H9 (cell line): ENCODE measurements at regions not wholly inside any gene's neighbourhood (a gene's known extent, or its start where the extent isn't known, plus 50 kb on each side); places are given as distances from the start of the nearest gene placed in this dataset.

ENCODE experiments used
- DNase-seq: peaks from one replicate; pipeline ENCODE4 v3.0.0-alpha.2; 2017
- H2AFZ ChIP-seq: one replicate; pipeline ENCODE4 v1.6.1; 2013; ENCODE audit warnings: mild to moderate bottlenecking, low read length, control low read depth, moderate library complexity
- H2AK5ac ChIP-seq: 2 replicates; pipeline ENCODE4 v1.6.1; 2013; ENCODE audit warnings: low read length, control low read depth, mixed read lengths; ENCODE audit not compliant: insufficient read length
- H2BK120ac ChIP-seq: one replicate; pipeline ENCODE4 v1.6.1; 2013; ENCODE audit warnings: low read depth, mild to moderate bottlenecking, low read length, control low read depth, inconsistent platforms; ENCODE audit not compliant: poor library complexity, severe bottlenecking
- H2BK12ac ChIP-seq: 2 replicates; pipeline ENCODE4 v1.6.1; 2013; ENCODE audit warnings: low read length, control low read depth, mixed read lengths, low read depth; ENCODE audit not compliant: insufficient read length
- H2BK15ac ChIP-seq: 2 replicates; pipeline ENCODE4 v1.6.1; 2013; ENCODE audit warnings: low read depth, low read length, control low read depth
- H2BK20ac ChIP-seq: one replicate; pipeline ENCODE4 v1.6.1; 2013; ENCODE audit warnings: low read depth, mild to moderate bottlenecking, low read length, control low read depth, inconsistent platforms; ENCODE audit not compliant: poor library complexity, severe bottlenecking
- H2BK5ac ChIP-seq: 2 replicates; pipeline ENCODE4 v1.6.1; 2013; ENCODE audit warnings: low read length, control low read depth, mixed read lengths; ENCODE audit not compliant: insufficient read length
- H3K14ac ChIP-seq: 2 replicates; pipeline ENCODE4 v1.6.1; 2013; ENCODE audit warnings: low read length, control low read depth; ENCODE audit not compliant: insufficient read depth
- H3K18ac ChIP-seq: 2 replicates; pipeline ENCODE4 v1.6.1; 2013; ENCODE audit warnings: low read depth, mild to moderate bottlenecking, mixed read lengths, low read length, control low read depth; ENCODE audit not compliant: insufficient read length
- H3K23ac ChIP-seq: 2 replicates; pipeline ENCODE4 v1.6.1; 2013; ENCODE audit warnings: low read length, control low read depth, mixed read lengths, low read depth; ENCODE audit not compliant: insufficient read length
- H3K23me2 ChIP-seq: 2 replicates; pipeline ENCODE4 v1.6.1; 2013; ENCODE audit warnings: low read depth, mild to moderate bottlenecking, mixed read lengths, low read length, control low read depth; ENCODE audit not compliant: insufficient read length, poor library complexity, severe bottlenecking
- H3K27ac ChIP-seq: 2 replicates; pipeline ENCODE4 v1.5.1; 2013; ENCODE audit warnings: low read length, control low read depth, mixed read lengths, low read depth; ENCODE audit not compliant: insufficient read length
- H3K27me3 ChIP-seq: 2 replicates; pipeline ENCODE4 v1.6.1; 2013; ENCODE audit warnings: low read length, control low read depth, inconsistent platforms; ENCODE audit not compliant: insufficient read depth
- H3K4ac ChIP-seq: 2 replicates; pipeline ENCODE4 v1.6.1; 2013; ENCODE audit warnings: low read depth, mild to moderate bottlenecking, control low read depth, inconsistent platforms, low read length, moderate library complexity
- H3K4me1 ChIP-seq: 2 replicates; pipeline ENCODE4 v1.6.1; 2013; ENCODE audit warnings: low read length, control low read depth, inconsistent platforms; ENCODE audit not compliant: insufficient read depth
- H3K4me2 ChIP-seq: 2 replicates; pipeline ENCODE4 v1.6.1; 2013; ENCODE audit warnings: low read length, control low read depth, mixed read lengths; ENCODE audit not compliant: insufficient read length, insufficient read depth
- H3K56ac ChIP-seq: 2 replicates; pipeline ENCODE4 v1.6.1; 2013; ENCODE audit warnings: low read depth, mild to moderate bottlenecking, mixed read lengths, low read length, control low read depth; ENCODE audit not compliant: insufficient read length
- H3K79me1 ChIP-seq: 2 replicates; pipeline ENCODE4 v1.6.1; 2013; ENCODE audit warnings: low read depth, mild to moderate bottlenecking, moderate library complexity, low read length, control low read depth, inconsistent platforms; ENCODE audit not compliant: insufficient read depth, poor library complexity, severe bottlenecking
- H3K79me2 ChIP-seq: 2 replicates; pipeline ENCODE4 v1.6.1; 2013; ENCODE audit warnings: low read length, control low read depth, inconsistent platforms; ENCODE audit not compliant: insufficient read depth
- H3K9ac ChIP-seq: 2 replicates; pipeline ENCODE4 v1.6.1; 2013; ENCODE audit warnings: low read length, control low read depth, mixed read lengths; ENCODE audit not compliant: insufficient read length; ENCODE audit errors: extremely low read depth
- H3K9me3 ChIP-seq: one replicate; pipeline ENCODE4 v1.6.1; 2013; ENCODE audit warnings: low read depth, low read length, inconsistent platforms; ENCODE audit not compliant: control insufficient read depth
- H3T11ph ChIP-seq: one replicate; pipeline ENCODE4 v1.6.1; 2013; ENCODE audit warnings: mild to moderate bottlenecking, low read length, control low read depth, inconsistent platforms
- H4K20me1 ChIP-seq: one replicate; pipeline ENCODE4 v1.6.1; 2013; ENCODE audit not compliant: control insufficient read depth, insufficient read length, insufficient read depth
- H4K5ac ChIP-seq: 2 replicates; pipeline ENCODE4 v1.6.1; 2013; ENCODE audit warnings: low read depth, mild to moderate bottlenecking, mixed read lengths, low read length, control low read depth; ENCODE audit not compliant: insufficient read length
- H4K8ac ChIP-seq: replicated peaks from 2 replicates; pipeline ENCODE4 v1.6.1; 2013; ENCODE audit warnings: low read length, control low read depth, mixed read lengths, low read depth; ENCODE audit not compliant: insufficient read length
- H4K91ac ChIP-seq: 2 replicates; pipeline ENCODE4 v1.6.1; 2013; ENCODE audit warnings: low read depth, mild to moderate bottlenecking, moderate library complexity, mixed read lengths, low read length, control low read depth; ENCODE audit not compliant: insufficient read length
- H3K27ac Mint-ChIP-seq, 3 experiments: 2 replicates in 2 of 3; 3 replicates in 1 of 3; pipeline ENCODE4 v1.8.0; 2020 to 2021; ENCODE audit warnings: mixed read lengths in 3 of 3, mild to moderate bottlenecking in 1 of 3, moderate library complexity in 1 of 3
- H3K27me3 Mint-ChIP-seq: 2 replicates; pipeline ENCODE4 v1.8.0; 2021; ENCODE audit warnings: low read depth, mild to moderate bottlenecking, moderate library complexity, mixed read lengths
- H3K36me3 Mint-ChIP-seq, 3 experiments: 2 replicates in 2 of 3; 3 replicates in 1 of 3; pipeline ENCODE4 v1.8.0; 2020 to 2021; ENCODE audit warnings: low read depth in 3 of 3, mixed read lengths in 3 of 3; ENCODE audit not compliant: insufficient read depth in 1 of 3
- H3K4me1 Mint-ChIP-seq, 2 experiments: 2 replicates each; pipeline ENCODE4 v1.8.0; 2020; ENCODE audit warnings: mixed read lengths in 2 of 2
- H3K4me3 Mint-ChIP-seq, 2 experiments: 2 replicates in 1 of 2; 3 replicates in 1 of 2; pipeline ENCODE4 v1.8.0; 2020 to 2021; ENCODE audit warnings: mild to moderate bottlenecking in 2 of 2, mixed read lengths in 2 of 2, moderate library complexity in 1 of 2
- H3K9me3 Mint-ChIP-seq, 2 experiments: 2 replicates in 1 of 2; 3 replicates in 1 of 2; pipeline ENCODE4 v1.8.0; 2020; ENCODE audit warnings: mild to moderate bottlenecking in 2 of 2, mixed read lengths in 2 of 2, moderate library complexity in 1 of 2
- WGBS: extraction: QIAGEN DNeasy Blood & Tissue Kit; methylation state at CpG from one replicate; pipeline ENCODE4 v1.1.7; 2013; ENCODE audit warnings: missing lambda C conversion rate, low lambda C conversion rate, mixed read lengths; ENCODE audit not compliant: insufficient read length; ENCODE audit errors: extremely low coverage; 5-methylcytosine and 5-hydroxymethylcytosine counted together
- TF ChIP-seq, protein P1 (sequence below): fragments of 200-600 bp; sonication (generic); conservative IDR thresholded peaks from 3 replicates; pipeline ENCODE4 v1.8.0; 2021; ENCODE audit warnings: antibody characterized with exemption, mild to moderate bottlenecking

DNA sequence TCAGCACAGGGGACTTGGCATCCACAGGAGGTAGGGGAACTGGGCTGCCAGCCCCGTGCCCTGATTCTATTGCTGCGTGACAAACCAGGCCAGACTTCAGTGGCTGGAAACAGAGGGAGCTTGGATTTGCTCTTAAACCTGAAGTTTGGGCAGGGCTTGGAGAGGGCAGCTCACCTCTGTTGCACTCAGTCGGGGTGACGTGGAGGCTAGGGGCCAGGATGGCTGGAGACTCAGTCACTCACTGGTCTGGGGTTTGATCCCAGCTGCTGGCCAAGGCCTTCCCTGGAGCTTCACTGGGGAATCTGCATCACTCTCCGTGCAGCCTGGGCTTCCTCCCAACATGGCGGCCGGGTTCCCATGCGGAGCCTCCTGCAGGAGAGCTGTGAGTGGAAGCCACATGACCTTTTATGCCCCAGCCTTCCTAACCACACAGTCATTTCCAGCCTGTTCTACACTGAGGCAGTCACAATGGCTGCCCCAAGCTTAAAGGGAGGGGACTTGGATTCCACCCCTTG lies 175.2 kb upstream of the HDAC4 start:
- no peaks in the 10 kb centered on the region for H3K4me1 ChIP-seq
- H4K5ac ChIP-seq: no peak overlapping the region
- H3K36me3 Mint-ChIP-seq: no peaks in the 10 kb centered on the region
- no peaks in the 10 kb centered on the region; a peak in 2 of 5 replicates for H3K9me3 Mint-ChIP-seq
- H2BK20ac ChIP-seq: no peak overlapping the region
- no peaks in the 10 kb centered on the region for H3K23me2 ChIP-seq
- H2AK5ac ChIP-seq: no peak overlapping the region
- H3K79me1 ChIP-seq: no peaks in the 10 kb centered on the region
- no peak overlapping the region for H3K4me3 Mint-ChIP-seq
- H3K27ac Mint-ChIP-seq: no peak overlapping the region; a peak in 1 of 7 replicates
- no peak overlapping the region for H3K4ac ChIP-seq
- TF ChIP-seq, protein P1, sequence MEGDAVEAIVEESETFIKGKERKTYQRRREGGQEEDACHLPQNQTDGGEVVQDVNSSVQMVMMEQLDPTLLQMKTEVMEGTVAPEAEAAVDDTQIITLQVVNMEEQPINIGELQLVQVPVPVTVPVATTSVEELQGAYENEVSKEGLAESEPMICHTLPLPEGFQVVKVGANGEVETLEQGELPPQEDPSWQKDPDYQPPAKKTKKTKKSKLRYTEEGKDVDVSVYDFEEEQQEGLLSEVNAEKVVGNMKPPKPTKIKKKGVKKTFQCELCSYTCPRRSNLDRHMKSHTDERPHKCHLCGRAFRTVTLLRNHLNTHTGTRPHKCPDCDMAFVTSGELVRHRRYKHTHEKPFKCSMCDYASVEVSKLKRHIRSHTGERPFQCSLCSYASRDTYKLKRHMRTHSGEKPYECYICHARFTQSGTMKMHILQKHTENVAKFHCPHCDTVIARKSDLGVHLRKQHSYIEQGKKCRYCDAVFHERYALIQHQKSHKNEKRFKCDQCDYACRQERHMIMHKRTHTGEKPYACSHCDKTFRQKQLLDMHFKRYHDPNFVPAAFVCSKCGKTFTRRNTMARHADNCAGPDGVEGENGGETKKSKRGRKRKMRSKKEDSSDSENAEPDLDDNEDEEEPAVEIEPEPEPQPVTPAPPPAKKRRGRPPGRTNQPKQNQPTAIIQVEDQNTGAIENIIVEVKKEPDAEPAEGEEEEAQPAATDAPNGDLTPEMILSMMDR: no peak
- H3K18ac ChIP-seq: no peak overlapping the region
- H2BK120ac ChIP-seq: no peak overlapping the region
- no peak overlapping the region for H2BK15ac ChIP-seq
- no peak for DNase-seq
- H3T11ph ChIP-seq: no peak overlapping the region
- H2AFZ ChIP-seq: no peak overlapping the region
- H3K56ac ChIP-seq: no peak overlapping the region
- no peaks in the 10 kb centered on the region for H3K4me1 Mint-ChIP-seq
- H3K27me3 Mint-ChIP-seq: no peaks in the 10 kb centered on the region; the same call in none of the 2 replicates
- no peak overlapping the region for H2BK5ac ChIP-seq
- H3K23ac ChIP-seq: no peak overlapping the region
- H3K14ac ChIP-seq: no peak overlapping the region
- H3K27ac ChIP-seq: no peak overlapping the region
- H3K79me2 ChIP-seq: no peaks in the 10 kb centered on the region
- no CpG with 5 or more reads among the region's 8 CpGs for WGBS
- no peaks in the 10 kb centered on the region for H3K9me3 ChIP-seq
- no peak overlapping the region for H4K91ac ChIP-seq
- no peak overlapping the region for H2BK12ac ChIP-seq
- no peaks in the 10 kb centered on the region for H3K27me3 ChIP-seq
- no peak overlapping the region for H3K4me2 ChIP-seq
- H4K20me1 ChIP-seq: no peaks in the 10 kb centered on the region
- H3K9ac ChIP-seq: no peak overlapping the region
- H4K8ac ChIP-seq: no peak overlapping the region
